ENCODE measurements at regions not wholly inside any gene's neighbourhood (a gene's known extent, or its start where the extent isn't known, plus 50 kb on each side); places are given as distances from the start of the nearest gene placed in this dataset.

- Histone ChIP-seq H3K36me3 (ENCODE audit: control insufficient read depth, insufficient read depth, low read length) (no peaks in the 10 kb centered on the region), H3K9me3 (ENCODE audit: control insufficient read depth, low read length) (no peaks in the 10 kb centered on the region), H3K27me3 (ENCODE audit: control insufficient read depth, insufficient read depth, low read length) (no peaks in the 10 kb centered on the region), H3K9ac (ENCODE audit: low read length) (no peak overlapping the region), H3K4me3 (ENCODE audit: low read length) (no peak overlapping the region), H3K4me1 (ENCODE audit: control insufficient read depth, insufficient read depth, low read length) (no peaks in the 10 kb centered on the region)
Measured at GRCh38 chr4:138757432-138757831, 258.1 kb upstream of the NOCT start.

DNA sequence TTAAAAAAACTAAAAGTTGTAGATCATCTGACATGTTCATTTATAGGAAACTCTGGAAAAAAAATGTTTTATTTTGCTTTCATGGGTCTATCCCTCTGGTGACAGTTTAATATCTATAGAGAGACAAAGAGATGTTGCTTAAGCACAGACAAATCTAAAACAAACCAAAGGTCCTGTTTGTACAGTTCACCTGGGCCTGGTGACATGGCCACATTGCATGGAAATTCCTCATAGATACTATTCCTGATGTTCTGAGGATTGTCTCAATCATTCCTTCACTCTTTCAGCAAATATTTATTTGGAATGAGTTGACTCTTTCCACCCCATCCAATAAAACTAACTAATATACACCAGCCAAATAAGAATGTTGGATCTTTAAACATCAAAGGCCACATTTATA is 259.1 kb upstream of the NOCT start:
- Histone ChIP-seq H3K9ac (ENCODE audit: low read length) (no peak overlapping the region), H3K27me3 (ENCODE audit: control insufficient read depth, insufficient read depth, low read length) (no peaks in the 10 kb centered on the region)

GRCh38 chr4:138751309-138751708 is 264.3 kb upstream of the NOCT start:
- Histone ChIP-seq H3K36me3 (ENCODE audit: control insufficient read depth, insufficient read depth, low read length) (no peaks in the 10 kb centered on the region), H3K9ac (ENCODE audit: low read length) (no peak overlapping the region), H3K4me3 (ENCODE audit: low read length) (no peak overlapping the region), H3K4me1 (ENCODE audit: control insufficient read depth, insufficient read depth, low read length) (no peaks in the 10 kb centered on the region), H3K9me3 (ENCODE audit: control insufficient read depth, low read length) (no peaks in the 10 kb centered on the region), H3K27me3 (ENCODE audit: control insufficient read depth, insufficient read depth, low read length) (no peaks in the 10 kb centered on the region)

More for the DNA sequence above, 259.1 kb upstream of the NOCT start:
- Histone ChIP-seq H3K4me3 (ENCODE audit: low read length) (no peak overlapping the region), H3K9me3 (ENCODE audit: control insufficient read depth, low read length) (no peaks in the 10 kb centered on the region), H3K4me1 (ENCODE audit: control insufficient read depth, insufficient read depth, low read length) (no peaks in the 10 kb centered on the region), H3K36me3 (ENCODE audit: control insufficient read depth, insufficient read depth, low read length) (no peaks in the 10 kb centered on the region)

GRCh38 chr4:138749303-138749702 is 266.3 kb upstream of the NOCT start:
- Histone ChIP-seq H3K9ac (ENCODE audit: low read length) (no peak overlapping the region), H3K36me3 (ENCODE audit: control insufficient read depth, insufficient read depth, low read length) (no peaks in the 10 kb centered on the region), H3K4me3 (ENCODE audit: low read length) (no peak overlapping the region), H3K4me1 (ENCODE audit: control insufficient read depth, insufficient read depth, low read length) (no peaks in the 10 kb centered on the region), H3K9me3 (ENCODE audit: control insufficient read depth, low read length) (no peaks in the 10 kb centered on the region), H3K27me3 (ENCODE audit: control insufficient read depth, insufficient read depth, low read length) (no peaks in the 10 kb centered on the region)

GRCh38 chr4:138741766-138742377 is 273.7 kb upstream of the NOCT start:
- no peak overlapping the region for H3K4me3 ChIP-seq (ENCODE audit: low read length)
- H3K9me3 ChIP-seq (ENCODE audit: control insufficient read depth, low read length) = no peaks in the 10 kb centered on the region
- no peaks in the 10 kb centered on the region for H3K4me1 ChIP-seq (ENCODE audit: control insufficient read depth, insufficient read depth, low read length)
- H3K36me3 ChIP-seq (ENCODE audit: control insufficient read depth, insufficient read depth, low read length) = no peaks in the 10 kb centered on the region
- no peak overlapping the region for H3K9ac ChIP-seq (ENCODE audit: low read length)
- no peaks in the 10 kb centered on the region for H3K27me3 ChIP-seq (ENCODE audit: control insufficient read depth, insufficient read depth, low read length)

DNA sequence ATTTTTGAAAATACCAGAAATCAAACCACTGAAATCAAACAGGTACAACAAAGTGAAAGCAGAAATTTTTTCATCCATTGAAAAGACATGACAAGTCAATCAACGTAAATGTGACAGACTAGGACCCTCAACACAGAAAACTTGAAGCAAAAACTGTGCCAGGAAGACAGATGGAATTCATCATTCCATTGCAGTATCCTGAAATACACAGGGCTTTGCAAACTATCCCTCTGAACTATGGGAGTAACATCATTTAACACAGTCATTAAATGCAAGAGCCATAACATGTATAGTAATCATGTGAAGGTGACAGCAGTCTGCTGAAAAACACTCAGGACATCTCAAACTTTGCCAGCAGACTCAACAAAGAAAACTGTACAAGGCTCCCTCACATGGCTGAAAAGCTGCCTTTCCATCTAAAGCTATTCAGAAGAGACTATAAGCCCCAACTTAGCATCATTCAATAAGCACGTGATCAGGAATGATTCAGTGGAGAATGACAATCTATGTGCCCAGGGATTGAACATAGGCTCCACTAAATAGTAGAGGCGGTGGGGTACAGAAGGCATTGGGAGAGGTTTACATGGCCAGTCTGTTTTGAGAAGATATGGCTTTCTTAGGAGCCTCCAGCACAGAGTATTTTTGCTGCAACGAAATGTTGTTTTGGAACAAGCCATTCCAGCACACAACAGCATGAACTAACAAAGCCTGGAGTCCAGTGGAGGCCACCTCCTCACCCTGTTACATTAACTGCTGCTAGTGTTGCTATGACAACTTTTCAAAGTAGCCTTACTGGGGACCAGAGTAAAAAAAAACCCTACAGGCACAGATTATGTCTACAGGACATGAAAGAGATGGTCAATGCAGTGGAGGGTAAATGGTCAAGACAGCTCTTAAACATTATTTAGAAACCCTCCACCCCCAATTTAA is 274.5 kb upstream of the NOCT start:
- H3K9me3 ChIP-seq (ENCODE audit: control insufficient read depth, low read length) = no peaks in the 10 kb centered on the region
- no peak overlapping the region for H3K4me3 ChIP-seq (ENCODE audit: low read length)
- H3K27me3 ChIP-seq (ENCODE audit: control insufficient read depth, insufficient read depth, low read length) = no peaks in the 10 kb centered on the region
- no peaks in the 10 kb centered on the region for H3K4me1 ChIP-seq (ENCODE audit: control insufficient read depth, insufficient read depth, low read length)
- H3K36me3 ChIP-seq (ENCODE audit: control insufficient read depth, insufficient read depth, low read length) = no peaks in the 10 kb centered on the region
- no peak overlapping the region for H3K9ac ChIP-seq (ENCODE audit: low read length)

DNA sequence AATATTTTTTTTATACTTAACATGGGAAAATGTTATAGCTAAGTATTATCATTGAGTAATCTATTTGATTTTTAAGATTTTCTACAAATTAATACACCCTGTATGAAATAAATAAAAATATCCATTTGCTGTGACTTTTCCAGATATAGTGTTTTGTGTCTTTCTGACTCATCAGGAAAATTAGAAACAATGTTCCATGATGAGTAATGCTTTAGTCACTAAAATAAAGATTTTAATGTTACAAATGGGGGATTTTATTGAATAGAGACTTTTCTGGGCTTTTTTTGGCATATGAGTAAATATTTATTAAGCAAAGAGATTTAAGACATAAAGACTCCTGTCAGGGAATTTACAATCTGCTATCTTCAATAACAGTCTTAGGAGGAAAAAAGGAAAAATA is 279.2 kb upstream of the NOCT start:
- no peaks in the 10 kb centered on the region for H3K36me3 ChIP-seq (ENCODE audit: control insufficient read depth, insufficient read depth, low read length)

DNA sequence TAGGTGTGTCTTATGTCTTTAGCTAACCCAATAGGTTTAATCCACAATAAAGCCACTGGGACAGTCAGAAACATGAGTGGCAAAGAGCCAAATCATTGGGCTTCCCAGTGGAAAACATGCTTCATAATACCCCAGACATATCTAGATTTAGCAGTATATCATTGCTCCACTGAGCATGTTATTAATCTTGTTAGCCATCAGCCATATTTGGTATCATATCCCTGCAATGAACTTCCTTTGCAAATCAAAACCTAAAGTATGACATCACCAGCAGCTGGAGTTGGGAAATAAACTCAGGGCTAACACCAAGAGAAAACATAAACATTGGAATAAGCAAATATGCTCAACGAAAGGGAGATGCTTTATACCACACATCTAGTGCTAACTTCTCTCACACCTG is 280.8 kb upstream of the NOCT start:
- Histone ChIP-seq H3K36me3 (ENCODE audit: control insufficient read depth, insufficient read depth, low read length) (no peaks in the 10 kb centered on the region), H3K9me3 (ENCODE audit: control insufficient read depth, low read length) (no peaks in the 10 kb centered on the region), H3K4me3 (ENCODE audit: low read length) (no peak overlapping the region), H3K9ac (ENCODE audit: low read length) (no peak overlapping the region), H3K4me1 (ENCODE audit: control insufficient read depth, insufficient read depth, low read length) (no peaks in the 10 kb centered on the region), H3K27me3 (ENCODE audit: control insufficient read depth, insufficient read depth, low read length) (no peaks in the 10 kb centered on the region)

More for the DNA sequence above, 279.2 kb upstream of the NOCT start:
- H3K27me3 ChIP-seq (ENCODE audit: control insufficient read depth, insufficient read depth, low read length) = no peaks in the 10 kb centered on the region
- no peak overlapping the region for H3K4me3 ChIP-seq (ENCODE audit: low read length)
- H3K4me1 ChIP-seq (ENCODE audit: control insufficient read depth, insufficient read depth, low read length) = no peaks in the 10 kb centered on the region
- H3K9ac ChIP-seq (ENCODE audit: low read length) = no peak overlapping the region
- no peaks in the 10 kb centered on the region for H3K9me3 ChIP-seq (ENCODE audit: control insufficient read depth, low read length)

DNA sequence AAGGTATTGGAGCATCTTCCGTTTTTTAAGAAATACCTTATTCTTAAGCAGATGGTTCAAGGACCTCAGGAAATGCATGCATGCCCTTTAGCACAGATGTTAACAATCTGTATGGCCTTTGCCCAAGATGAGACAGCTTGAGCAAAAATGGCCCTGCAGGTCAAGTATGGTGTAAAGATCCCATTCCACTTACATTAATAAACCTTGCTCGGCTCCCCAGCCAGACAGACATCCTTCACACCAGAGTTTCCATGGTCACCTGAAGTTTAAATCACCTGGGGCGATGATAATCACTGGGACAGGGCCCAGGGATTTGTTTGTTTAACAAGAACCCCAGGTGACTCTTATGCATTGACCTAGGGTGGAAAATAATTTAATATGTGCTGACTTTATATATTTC is 287.0 kb upstream of the NOCT start:
- Histone ChIP-seq H3K4me3 (ENCODE audit: low read length) (no peak overlapping the region), H3K4me1 (ENCODE audit: control insufficient read depth, insufficient read depth, low read length) (no peaks in the 10 kb centered on the region), H3K27me3 (ENCODE audit: control insufficient read depth, insufficient read depth, low read length) (no peaks in the 10 kb centered on the region), H3K36me3 (ENCODE audit: control insufficient read depth, insufficient read depth, low read length) (no peaks in the 10 kb centered on the region), H3K9ac (ENCODE audit: low read length) (no peak overlapping the region), H3K9me3 (ENCODE audit: control insufficient read depth, low read length) (no peaks in the 10 kb centered on the region)

DNA sequence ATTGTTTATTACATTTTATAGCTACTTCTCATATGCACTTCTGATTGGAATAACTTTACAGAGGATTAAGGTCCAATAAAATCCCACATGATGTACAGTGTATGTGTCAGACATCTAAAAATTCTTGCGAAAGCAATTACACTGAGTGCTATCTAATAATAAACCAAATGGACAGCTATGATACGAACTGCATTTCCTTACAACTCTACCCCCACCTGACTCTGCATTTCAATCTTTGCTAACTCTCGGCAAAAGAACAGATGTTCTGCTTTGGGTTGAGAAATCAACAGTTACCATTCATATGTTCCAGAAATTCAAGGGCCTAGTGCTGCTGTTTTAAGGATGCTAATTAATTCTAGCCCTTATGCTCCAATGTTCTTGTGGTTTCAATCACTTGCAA is 287.9 kb upstream of the NOCT start:
- Histone ChIP-seq H3K27me3 (ENCODE audit: control insufficient read depth, insufficient read depth, low read length) (no peaks in the 10 kb centered on the region), H3K9me3 (ENCODE audit: control insufficient read depth, low read length) (no peaks in the 10 kb centered on the region), H3K9ac (ENCODE audit: low read length) (no peak overlapping the region), H3K4me1 (ENCODE audit: control insufficient read depth, insufficient read depth, low read length) (no peaks in the 10 kb centered on the region), H3K4me3 (ENCODE audit: low read length) (no peak overlapping the region), H3K36me3 (ENCODE audit: control insufficient read depth, insufficient read depth, low read length) (no peaks in the 10 kb centered on the region)

GRCh38 chr4:138724530-138724929 is 291.1 kb upstream of the NOCT start:
- Histone ChIP-seq H3K36me3 (ENCODE audit: control insufficient read depth, insufficient read depth, low read length) (no peaks in the 10 kb centered on the region), H3K4me1 (ENCODE audit: control insufficient read depth, insufficient read depth, low read length) (no peaks in the 10 kb centered on the region), H3K9ac (ENCODE audit: low read length) (no peak overlapping the region), H3K27me3 (ENCODE audit: control insufficient read depth, insufficient read depth, low read length) (no peaks in the 10 kb centered on the region), H3K4me3 (ENCODE audit: low read length) (no peak overlapping the region), H3K9me3 (ENCODE audit: control insufficient read depth, low read length) (no peaks in the 10 kb centered on the region)

DNA sequence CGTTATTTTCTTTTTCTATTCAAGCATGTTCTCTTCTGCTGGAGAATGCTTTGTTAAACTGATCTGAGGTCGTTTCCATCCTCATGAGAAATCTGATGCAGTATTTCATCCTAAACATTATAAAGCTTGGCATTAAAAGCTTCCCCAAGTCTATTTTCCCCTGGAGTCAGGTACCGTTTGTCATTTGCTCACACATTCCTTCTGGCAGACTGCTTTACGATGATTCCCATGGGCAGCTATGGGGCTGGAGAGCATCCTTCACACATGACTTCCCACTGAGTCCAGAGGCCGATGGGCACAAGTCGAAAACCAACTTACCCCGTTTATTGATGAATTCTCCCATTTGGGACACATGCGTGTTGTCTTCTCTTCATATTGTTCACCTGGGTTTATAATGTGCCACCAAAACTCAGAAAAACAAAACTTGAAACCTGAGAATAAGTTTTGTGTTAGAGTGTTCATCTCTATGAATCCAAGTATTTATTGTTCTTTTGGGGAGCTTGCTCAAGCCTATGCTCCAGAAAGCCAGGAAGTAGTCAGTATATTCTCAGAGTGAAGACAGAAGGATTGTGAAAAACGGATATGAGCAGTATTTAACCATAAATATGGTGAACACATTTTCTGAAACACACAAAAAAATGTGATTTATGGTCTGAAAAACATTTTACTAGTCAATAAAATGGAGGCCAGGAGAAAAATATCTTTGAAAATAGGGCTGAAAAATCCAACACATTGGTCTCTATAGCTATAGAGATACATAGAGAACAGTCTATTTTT is 298.8 kb upstream of the NOCT start:
- no peak overlapping the region for H3K4me3 ChIP-seq (ENCODE audit: low read length)
- H3K9ac ChIP-seq (ENCODE audit: low read length) = no peak overlapping the region
- H3K9me3 ChIP-seq (ENCODE audit: control insufficient read depth, low read length) = no peaks in the 10 kb centered on the region
- no peaks in the 10 kb centered on the region for H3K4me1 ChIP-seq (ENCODE audit: control insufficient read depth, insufficient read depth, low read length)
- no peaks in the 10 kb centered on the region for H3K36me3 ChIP-seq (ENCODE audit: control insufficient read depth, insufficient read depth, low read length)
- no peaks in the 10 kb centered on the region for H3K27me3 ChIP-seq (ENCODE audit: control insufficient read depth, insufficient read depth, low read length)
